ENCODE measurements at regions not wholly inside any gene's neighbourhood (a gene's known extent, or its start where the extent isn't known, plus 50 kb on each side); places are given as distances from the start of the nearest gene placed in this dataset.

DNA sequence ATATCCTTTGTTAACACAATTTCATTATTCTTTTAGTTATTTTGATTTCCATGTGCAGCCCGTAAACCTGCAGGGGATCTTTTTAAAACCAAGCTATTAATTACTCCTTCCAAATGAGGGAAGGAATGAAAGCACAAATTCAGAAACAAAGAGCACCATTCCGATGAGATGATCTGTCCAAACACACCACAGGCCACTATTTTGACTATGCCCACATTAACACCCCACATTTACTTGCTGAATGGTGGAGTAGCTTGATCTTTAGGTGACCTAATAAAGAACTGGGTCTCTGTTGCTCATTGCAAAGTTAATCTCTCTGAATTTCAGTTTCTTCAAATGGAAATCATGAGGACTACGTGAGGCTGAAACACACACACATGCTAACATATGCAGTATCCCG, 218.0 kb downstream of the IRS1 start:
- TF ChIP-seq CTCF (IDR thresholded peaks at IDR 0.05; ENCODE audit: insufficient read depth, low read length) (no peak), GABPA (IDR thresholded peaks at IDR 0.05; ENCODE audit: low read depth) (no peak)
